ENCODE measurements at regions not wholly inside any gene's neighbourhood (a gene's known extent, or its start where the extent isn't known, plus 50 kb on each side); places are given as distances from the start of the nearest gene placed in this dataset. TPM values are rescaled to one million over a fixed set of nuclear protein-coding genes. Genes with fewer than 3 reads are reported as not detected.

GRCh38 chr20:62591122-62591468 is 51.2 kb upstream of the SLCO4A1 start:
- H3K9me3 Mint-ChIP-seq = no peaks in the 10 kb centered on the region
- H3K4me3 Mint-ChIP-seq = no peak overlapping the region
- intact Hi-C loops (cut with DNase I, micrococcal nuclease) = no loop called here
- DNase-seq = no peak
- H3K4me1 Mint-ChIP-seq (ENCODE audit: low read depth) = no peaks in the 10 kb centered on the region
- no peak for TF ChIP-seq CTCF (IDR thresholded peaks at IDR 0.05)
- Histone ChIP-seq H3K4me1 (ENCODE audit: insufficient read depth, low read length) (peaks cover 3% of the 10 kb centered on the region), H3K27ac (ENCODE audit: low read depth in 1 of 2, low read length in 2 of 2) (no peak overlapping the region), H3K27me3 (ENCODE audit: control insufficient read depth in 1 of 2, insufficient read depth in 2 of 2, low read length in 2 of 2) (peaks cover 28 to 42% of the 10 kb centered on the region in 2 experiments), H3K36me3 (ENCODE audit: insufficient read depth, low read length) (no peaks in the 10 kb centered on the region), H3K4me3 (ENCODE audit: low read length) (no peak overlapping the region), H3K9me3 (ENCODE audit: control insufficient read depth in 1 of 2, insufficient read depth in 1 of 2, low read length in 2 of 2) (peaks cover 0 to 10% of the 10 kb centered on the region in 2 experiments)
- ChIA-PET CTCF (no interaction called here), POLR2A (no interaction called here)
- no peaks in the 10 kb centered on the region for H3K36me3 Mint-ChIP-seq (ENCODE audit: low read depth)
- no peak for ATAC-seq (ENCODE audit: poor library complexity)
- H3K27ac Mint-ChIP-seq = no peak overlapping the region
- H3K27me3 Mint-ChIP-seq = peaks cover 44% of the 10 kb centered on the region

- DNase-seq (no peak), ATAC-seq (ENCODE audit: poor library complexity) (no peak)
- Histone ChIP-seq H3K27ac (ENCODE audit: low read depth in 1 of 2, low read length in 2 of 2) (no peak overlapping the region), H3K4me3 (ENCODE audit: low read length) (no peak overlapping the region), H3K36me3 (ENCODE audit: insufficient read depth, low read length) (no peaks in the 10 kb centered on the region), H3K9me3 (ENCODE audit: control insufficient read depth in 1 of 2, insufficient read depth in 1 of 2, low read length in 2 of 2) (peaks cover 0 to 13% of the 10 kb centered on the region in 2 experiments), H3K27me3 (ENCODE audit: control insufficient read depth in 1 of 2, insufficient read depth in 2 of 2, low read length in 2 of 2) (peaks cover 33 to 46% of the 10 kb centered on the region in 2 experiments), H3K4me1 (ENCODE audit: insufficient read depth, low read length) (peaks cover 4% of the 10 kb centered on the region)
- intact Hi-C loops (cut with DNase I, micrococcal nuclease) = no loop called here
- Mint-ChIP-seq H3K4me3 (no peak overlapping the region), H3K27me3 (peaks cover 45% of the 10 kb centered on the region), H3K4me1 (ENCODE audit: low read depth) (no peaks in the 10 kb centered on the region), H3K9me3 (no peaks in the 10 kb centered on the region), H3K36me3 (ENCODE audit: low read depth) (no peaks in the 10 kb centered on the region), H3K27ac (no peak overlapping the region)
- ChIA-PET POLR2A (no interaction called here), CTCF (no interaction called here)
- TF ChIP-seq CTCF (IDR thresholded peaks at IDR 0.05) = no peak
Observed at GRCh38 chr20:62591591-62591990, 50.7 kb upstream of the SLCO4A1 start.

Small RNA genes in the stretch of these regions (microRNA-seq; reads per million reads assigned to microRNA genes)
- not detected for gene MIR1-1 (ENCODE audit: borderline microRNAs expressed, borderline replicate concordance)
- not detected for gene MIR133A2 (ENCODE audit: borderline microRNAs expressed, borderline replicate concordance)
